Mammary epithelial cell (primary cell): ENCODE measurements at regions not wholly inside any gene's neighbourhood (a gene's known extent, or its start where the extent isn't known, plus 50 kb on each side); places are given as distances from the start of the nearest gene placed in this dataset.

Source experiments
- EZH2 ChIP-seq: IDR thresholded peaks from 2 replicates; pipeline ENCODE4 v1.6.1; 2012; ENCODE audit warnings: low read length, inconsistent platforms, borderline replicate concordance
- TF ChIP-seq, protein P1 (sequence below), 2 donors: IDR thresholded peaks in 1 of 2; conservative IDR thresholded peaks in 1 of 2; 2 replicates each; pipeline ENCODE4 v1.5.1; 2011 to 2012; ENCODE audit warnings: inconsistent platforms in 2 of 2, low read length in 2 of 2, mild to moderate bottlenecking in 2 of 2, control low read depth in 1 of 2, low read depth in 1 of 2; ENCODE audit not compliant: insufficient read depth in 1 of 2; ENCODE audit errors: extremely low read depth in 1 of 2

GRCh38 chr12:92543359-92543758 is 159.4 kb upstream of the PLEKHG7 start:
- TF ChIP-seq, protein P1, sequence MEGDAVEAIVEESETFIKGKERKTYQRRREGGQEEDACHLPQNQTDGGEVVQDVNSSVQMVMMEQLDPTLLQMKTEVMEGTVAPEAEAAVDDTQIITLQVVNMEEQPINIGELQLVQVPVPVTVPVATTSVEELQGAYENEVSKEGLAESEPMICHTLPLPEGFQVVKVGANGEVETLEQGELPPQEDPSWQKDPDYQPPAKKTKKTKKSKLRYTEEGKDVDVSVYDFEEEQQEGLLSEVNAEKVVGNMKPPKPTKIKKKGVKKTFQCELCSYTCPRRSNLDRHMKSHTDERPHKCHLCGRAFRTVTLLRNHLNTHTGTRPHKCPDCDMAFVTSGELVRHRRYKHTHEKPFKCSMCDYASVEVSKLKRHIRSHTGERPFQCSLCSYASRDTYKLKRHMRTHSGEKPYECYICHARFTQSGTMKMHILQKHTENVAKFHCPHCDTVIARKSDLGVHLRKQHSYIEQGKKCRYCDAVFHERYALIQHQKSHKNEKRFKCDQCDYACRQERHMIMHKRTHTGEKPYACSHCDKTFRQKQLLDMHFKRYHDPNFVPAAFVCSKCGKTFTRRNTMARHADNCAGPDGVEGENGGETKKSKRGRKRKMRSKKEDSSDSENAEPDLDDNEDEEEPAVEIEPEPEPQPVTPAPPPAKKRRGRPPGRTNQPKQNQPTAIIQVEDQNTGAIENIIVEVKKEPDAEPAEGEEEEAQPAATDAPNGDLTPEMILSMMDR (conservative IDR thresholded peaks at IDR 0.05 in 1 of 2, IDR thresholded peaks at IDR 0.05 in 1 of 2; ENCODE audit: extremely low read depth in 1 of 2, insufficient read depth in 1 of 2, low read depth in 1 of 2, low read length in 2 of 2): no peak
- no peak for TF ChIP-seq EZH2
